Progenitor cell of endocrine pancreas (in vitro differentiated cells): ENCODE measurements at regions not wholly inside any gene's neighbourhood (a gene's known extent, or its start where the extent isn't known, plus 50 kb on each side); places are given as distances from the start of the nearest gene placed in this dataset.

Experiments
- DNase-seq: peaks from one replicate; pipeline ENCODE4 v3.0.0; 2021; ENCODE audit warnings: low spot score; ENCODE audit not compliant: unreplicated experiment
- H3K27ac Mint-ChIP-seq: 2 replicates; pipeline ENCODE4 v1.8.0; 2021; ENCODE audit warnings: mild to moderate bottlenecking, moderate library complexity, mixed read lengths
- H3K27me3 Mint-ChIP-seq: 2 replicates; pipeline ENCODE4 v1.8.0; 2021; ENCODE audit warnings: mixed read lengths
- H3K36me3 Mint-ChIP-seq: 2 replicates; pipeline ENCODE4 v1.8.0; 2022; ENCODE audit warnings: mixed read lengths; ENCODE audit not compliant: insufficient read depth
- H3K4me1 Mint-ChIP-seq: 2 replicates; pipeline ENCODE4 v1.8.0; 2021; ENCODE audit warnings: low read depth, mixed read lengths
- H3K4me3 Mint-ChIP-seq: 2 replicates; pipeline ENCODE4 v1.8.0; 2021; ENCODE audit warnings: low read depth, mild to moderate bottlenecking, moderate library complexity, mixed read lengths
- H3K9me3 Mint-ChIP-seq: 2 replicates; pipeline ENCODE4 v1.8.0; 2021; ENCODE audit warnings: low read depth, mixed read lengths
- CTCF ChIP-seq: fragments of 200-600 bp; sonication (generic); IDR thresholded peaks from one replicate; pipeline ENCODE4 v1.5.0; 2021; ENCODE audit warnings: antibody characterized with exemption, mild to moderate bottlenecking; ENCODE audit not compliant: unreplicated experiment

GRCh38 chr11:111045874-111046273, 199.7 kb upstream of the POU2AF2 start:
- H3K9me3 Mint-ChIP-seq = no peaks in the 10 kb centered on the region
- no peak overlapping the region for H3K27ac Mint-ChIP-seq
- no peak for TF ChIP-seq CTCF
- H3K36me3 Mint-ChIP-seq = no peaks in the 10 kb centered on the region
- H3K4me1 Mint-ChIP-seq = no peaks in the 10 kb centered on the region
- DNase-seq = no peak
- H3K4me3 Mint-ChIP-seq = no peak overlapping the region
- no peaks in the 10 kb centered on the region for H3K27me3 Mint-ChIP-seq

GRCh38 chr11:111045407-111045803, 200.1 kb upstream of the POU2AF2 start:
- no peaks in the 10 kb centered on the region for H3K36me3 Mint-ChIP-seq
- H3K4me3 Mint-ChIP-seq = no peak overlapping the region
- no peaks in the 10 kb centered on the region for H3K4me1 Mint-ChIP-seq
- H3K9me3 Mint-ChIP-seq = no peaks in the 10 kb centered on the region
- DNase-seq = no peak
- no peak for TF ChIP-seq CTCF
- H3K27ac Mint-ChIP-seq = no peak overlapping the region
- H3K27me3 Mint-ChIP-seq = no peaks in the 10 kb centered on the region

GRCh38 chr11:111044751-111045406, 200.6 kb upstream of the POU2AF2 start:
- no peak for TF ChIP-seq CTCF
- H3K36me3 Mint-ChIP-seq = no peaks in the 10 kb centered on the region
- H3K9me3 Mint-ChIP-seq = no peaks in the 10 kb centered on the region
- no peaks in the 10 kb centered on the region for H3K4me1 Mint-ChIP-seq
- H3K4me3 Mint-ChIP-seq = no peak overlapping the region
- DNase-seq = no peak
- H3K27me3 Mint-ChIP-seq = no peaks in the 10 kb centered on the region
- no peak overlapping the region for H3K27ac Mint-ChIP-seq

GRCh38 chr11:111039982-111040381, 205.5 kb upstream of the POU2AF2 start:
- no peak for TF ChIP-seq CTCF
- Mint-ChIP-seq H3K9me3 (no peaks in the 10 kb centered on the region), H3K36me3 (no peaks in the 10 kb centered on the region), H3K27ac (no peak overlapping the region), H3K27me3 (no peaks in the 10 kb centered on the region), H3K4me3 (no peak overlapping the region), H3K4me1 (no peaks in the 10 kb centered on the region)
- no peak for DNase-seq

- no peaks in the 10 kb centered on the region for H3K4me1 Mint-ChIP-seq
These were observed 209.8 kb upstream of the POU2AF2 start for GRCh38 chr11:111035746-111036145.

More at GRCh38 chr11:111035746-111036145, 209.8 kb upstream of the POU2AF2 start:
- H3K27ac Mint-ChIP-seq = no peak overlapping the region
- no peak for TF ChIP-seq CTCF
- peaks cover 3% of the 10 kb centered on the region for H3K9me3 Mint-ChIP-seq
- DNase-seq = no peak
- H3K27me3 Mint-ChIP-seq = no peaks in the 10 kb centered on the region
- no peaks in the 10 kb centered on the region for H3K36me3 Mint-ChIP-seq
- no peak overlapping the region for H3K4me3 Mint-ChIP-seq
